ENCODE measurements at regions not wholly inside any gene's neighbourhood (a gene's known extent, or its start where the extent isn't known, plus 50 kb on each side); places are given as distances from the start of the nearest gene placed in this dataset.

GRCh38 chr13:104920091-104920490 lies 1615.4 kb downstream of the EFNB2 start:
- POLR2A ChIA-PET: no interaction called here
- H3K27me3 ChIP-seq (ENCODE audit: control insufficient read depth, insufficient read depth, low read length): no peaks in the 10 kb centered on the region
- TF ChIP-seq CTCF (IDR thresholded peaks at IDR 0.05; ENCODE audit: insufficient read depth, low read depth, low read length): no peak
- no peaks in the 10 kb centered on the region for H3K36me3 ChIP-seq (ENCODE audit: control insufficient read depth, insufficient read depth, low read length)
- no peak overlapping the region for H3K4me3 ChIP-seq (ENCODE audit: low read depth, low read length)
- no peak for DNase-seq (ENCODE audit: low read depth)
- CTCF ChIA-PET: no interaction called here

GRCh38 chr13:104900191-104900817 lies 1635.2 kb downstream of the EFNB2 start:
- TF ChIP-seq CTCF (IDR thresholded peaks at IDR 0.05; ENCODE audit: insufficient read depth, low read depth, low read length): no peak
- H3K4me3 ChIP-seq (ENCODE audit: low read depth, low read length): no peak overlapping the region
- ChIA-PET POLR2A (no interaction called here), CTCF (no interaction called here)
- no peaks in the 10 kb centered on the region for H3K36me3 ChIP-seq (ENCODE audit: control insufficient read depth, insufficient read depth, low read length)
- H3K27me3 ChIP-seq (ENCODE audit: control insufficient read depth, insufficient read depth, low read length): no peaks in the 10 kb centered on the region
- DNase-seq (ENCODE audit: low read depth): no peak

- no peak for TF ChIP-seq CTCF (IDR thresholded peaks at IDR 0.05; ENCODE audit: insufficient read depth, low read depth, low read length)
- Histone ChIP-seq H3K27me3 (ENCODE audit: control insufficient read depth, insufficient read depth, low read length) (no peaks in the 10 kb centered on the region), H3K4me3 (ENCODE audit: low read depth, low read length) (no peak overlapping the region), H3K36me3 (ENCODE audit: control insufficient read depth, insufficient read depth, low read length) (no peaks in the 10 kb centered on the region)
- CTCF ChIA-PET: no interaction called here
- POLR2A ChIA-PET: no interaction called here
- DNase-seq (ENCODE audit: low read depth): no peak
These were observed 1637.0 kb downstream of the EFNB2 start for GRCh38 chr13:104898484-104898883.

GRCh38 chr13:104895521-104895920 lies 1639.9 kb downstream of the EFNB2 start:
- ChIA-PET CTCF (no interaction called here), POLR2A (no interaction called here)
- TF ChIP-seq CTCF (IDR thresholded peaks at IDR 0.05; ENCODE audit: insufficient read depth, low read depth, low read length): no peak
- no peak for DNase-seq (ENCODE audit: low read depth)
- H3K36me3 ChIP-seq (ENCODE audit: control insufficient read depth, insufficient read depth, low read length): no peaks in the 10 kb centered on the region
- H3K4me3 ChIP-seq (ENCODE audit: low read depth, low read length): no peak overlapping the region
- no peaks in the 10 kb centered on the region for H3K27me3 ChIP-seq (ENCODE audit: control insufficient read depth, insufficient read depth, low read length)

GRCh38 chr13:104875038-104875754 lies 1660.3 kb downstream of the EFNB2 start:
- no peak for TF ChIP-seq CTCF (IDR thresholded peaks at IDR 0.05; ENCODE audit: insufficient read depth, low read depth, low read length)
- DNase-seq (ENCODE audit: low read depth): no peak
- POLR2A ChIA-PET: no interaction called here
- CTCF ChIA-PET: no interaction called here
- H3K27me3 ChIP-seq (ENCODE audit: control insufficient read depth, insufficient read depth, low read length): no peaks in the 10 kb centered on the region
- H3K36me3 ChIP-seq (ENCODE audit: control insufficient read depth, insufficient read depth, low read length): no peaks in the 10 kb centered on the region
- H3K4me3 ChIP-seq (ENCODE audit: low read depth, low read length): no peak overlapping the region

Data from BJ (cell line).